Esophagus squamous epithelium (tissue), 4 donors: ENCODE measurements at regions not wholly inside any gene's neighbourhood (a gene's known extent, or its start where the extent isn't known, plus 50 kb on each side); places are given as distances from the start of the nearest gene placed in this dataset.

ENCODE experiments used
- CTCF ChIP-seq, 6 experiments: fragments of 450-650 bp in 4 of 6; fragments of 200-600 bp in 2 of 6; sonication (generic) in 2 of 6; IDR thresholded peaks; one replicate each; pipeline ENCODE4 v1.5.1; 2016 to 2019; ENCODE audit warnings: antibody characterized with exemption in 6 of 6, mild to moderate bottlenecking in 4 of 6, moderate library complexity in 4 of 6
- POLR2A ChIP-seq, 4 donors: fragments of 450-650 bp; IDR thresholded peaks; one replicate each; pipeline ENCODE4 v1.6.1; 2017; ENCODE audit warnings: antibody characterized with exemption in 4 of 4, mild to moderate bottlenecking in 4 of 4, moderate library complexity in 3 of 4

- no peak for TF ChIP-seq CTCF (IDR thresholded peaks at IDR 0.05)
- no peak for TF ChIP-seq POLR2A (IDR thresholded peaks at IDR 0.05)
Measured at GRCh38 chr3:168489301-168489700, 393.6 kb upstream of the GOLIM4 start.
